HG02623 (cell line): ENCODE measurements at regions not wholly inside any gene's neighbourhood (a gene's known extent, or its start where the extent isn't known, plus 50 kb on each side); places are given as distances from the start of the nearest gene placed in this dataset.

ENCODE experiments used
- ATAC-seq: cut with Tn5 transposase; IDR thresholded peaks from one replicate; pipeline ENCODE4 v1.9.1; 2021; ENCODE audit warnings: moderate library complexity; ENCODE audit not compliant: unreplicated experiment

GRCh38 chr4:53780736-53781400 is 189.6 kb upstream of the LNX1 start:
- no peak for ATAC-seq

GRCh38 chr4:53779025-53779424 is 187.7 kb upstream of the LNX1 start:
- no peak for ATAC-seq

GRCh38 chr4:53778155-53778554 is 186.9 kb upstream of the LNX1 start:
- ATAC-seq, result no peak

GRCh38 chr4:53777244-53777984 is 186.1 kb upstream of the LNX1 start:
- ATAC-seq, result no peak

GRCh38 chr4:53776141-53776540 is 184.9 kb upstream of the LNX1 start:
- no peak for ATAC-seq

- no peak for ATAC-seq
These were observed 184.1 kb upstream of the LNX1 start for GRCh38 chr4:53775381-53775780.

- ATAC-seq, result no peak
These were observed 180.0 kb upstream of the LNX1 start for GRCh38 chr4:53771326-53771725.

GRCh38 chr4:53767482-53767881 is 176.2 kb upstream of the LNX1 start:
- no peak for ATAC-seq

GRCh38 chr4:53764761-53765490 is 173.6 kb upstream of the LNX1 start:
- ATAC-seq, result no peak

GRCh38 chr4:53763813-53764597 is 172.7 kb upstream of the LNX1 start:
- ATAC-seq, result no peak

GRCh38 chr4:53755656-53756055 is 164.4 kb upstream of the LNX1 start:
- ATAC-seq, result no peak

- no peak for ATAC-seq
These were observed 160.8 kb upstream of the LNX1 start for GRCh38 chr4:53752124-53752523.

- peak; percentile 96 for ATAC-seq
These were observed 157.1 kb upstream of the LNX1 start for GRCh38 chr4:53748328-53748772.

GRCh38 chr4:53747401-53747800 is 156.1 kb upstream of the LNX1 start:
- ATAC-seq, result no peak

GRCh38 chr4:53744446-53745160 is 153.3 kb upstream of the LNX1 start:
- ATAC-seq, result no peak

- ATAC-seq, result no peak
These were observed 143.5 kb upstream of the LNX1 start for GRCh38 chr4:53734584-53735353.

GRCh38 chr4:53734182-53734581 is 142.9 kb upstream of the LNX1 start:
- ATAC-seq, result no peak

GRCh38 chr4:53732661-53733060 is 141.4 kb upstream of the LNX1 start:
- no peak for ATAC-seq

- no peak for ATAC-seq
These were observed 138.9 kb upstream of the LNX1 start for GRCh38 chr4:53730031-53730805.
